OCI-LY7 (cell line): ENCODE measurements at regions not wholly inside any gene's neighbourhood (a gene's known extent, or its start where the extent isn't known, plus 50 kb on each side); places are given as distances from the start of the nearest gene placed in this dataset.

Experiments
- BruUV-seq: library from RNA; stranded (reverse); fragments of 400-500 nt; replicated peaks from 2 replicates; lab custom pipeline; 2021; lab: Mats Ljungman, UMichigan
- CTCF ChIA-PET: fragments of 300-600 bp; sonication (Branson Sonifier 250); formaldehyde crosslinking; loops from one replicate; lab custom pipeline; 2022; ENCODE audit warnings: antibody characterized with exemption; ENCODE audit not compliant: unreplicated experiment; lab: Charles Lee
- POLR2A ChIA-PET: fragments of 300-600 bp; sonication (Branson Sonifier 250); formaldehyde crosslinking; loops from one replicate; lab custom pipeline; 2022; ENCODE audit warnings: antibody characterized with exemption; lab: Charles Lee
- DNase-seq: peaks from one replicate; pipeline ENCODE4 v3.0.0-alpha.2; 2015; ENCODE audit warnings: low spot score
- H2AFZ ChIP-seq: fragments of 200-600 bp; sonication (generic), shearing (Covaris generic); 2 replicates; pipeline ENCODE4 v1.6.1; 2014; ENCODE audit warnings: mild to moderate bottlenecking, antibody characterized with exemption, low read length, moderate library complexity
- H3K27ac ChIP-seq: fragments of 200-600 bp; sonication (generic); 2 replicates; pipeline ENCODE4 v1.5.1; 2014; ENCODE audit warnings: mixed run types, low read depth, mild to moderate bottlenecking, moderate library complexity, low read length, inconsistent platforms; ENCODE audit not compliant: poor library complexity, severe bottlenecking
- H3K36me3 ChIP-seq: fragments of 200-600 bp; sonication (generic); 2 replicates; pipeline ENCODE4 v1.6.1; 2014; ENCODE audit warnings: mild to moderate bottlenecking, antibody characterized with exemption, low read length, moderate library complexity, mixed read lengths; ENCODE audit not compliant: insufficient read depth
- H3K4me1 ChIP-seq: fragments of 200-600 bp; sonication (generic); 2 replicates; pipeline ENCODE4 v1.5.1; 2014; ENCODE audit warnings: mild to moderate bottlenecking, low read length; ENCODE audit not compliant: insufficient read depth, poor library complexity, severe bottlenecking
- H3K4me2 ChIP-seq: fragments of 200-600 bp; sonication (generic); 2 replicates; pipeline ENCODE4 v1.6.1; 2014; ENCODE audit warnings: mild to moderate bottlenecking, low read length
- H3K4me3 ChIP-seq: fragments of 200-600 bp; sonication (generic); 2 replicates; pipeline ENCODE4 v1.5.1; 2014; ENCODE audit warnings: mild to moderate bottlenecking, low read depth, low read length; ENCODE audit not compliant: poor library complexity, severe bottlenecking
- H3K79me2 ChIP-seq: fragments of 200-600 bp; sonication (generic); 2 replicates; pipeline ENCODE4 v1.6.1; 2016; ENCODE audit warnings: low read depth, mild to moderate bottlenecking, low read length, moderate library complexity, mixed read lengths; ENCODE audit not compliant: insufficient read depth
- H3K9me2 ChIP-seq: fragments of 200-600 bp; sonication (generic); 2 replicates; pipeline ENCODE4 v1.6.1; 2016; ENCODE audit warnings: mild to moderate bottlenecking, low read length, mixed read lengths; ENCODE audit not compliant: insufficient read depth
- H3K9me3 ChIP-seq: fragments of 200-600 bp; sonication (generic); 2 replicates; pipeline ENCODE4 v1.6.1; 2014; ENCODE audit warnings: mild to moderate bottlenecking, mixed run types, low read length, mixed read lengths
- H4K20me1 ChIP-seq: fragments of 200-600 bp; sonication (generic); 2 replicates; pipeline ENCODE4 v1.6.1; 2014; ENCODE audit warnings: mild to moderate bottlenecking, antibody characterized with exemption, low read length, moderate library complexity, mixed read lengths; ENCODE audit not compliant: insufficient read depth
- CTCF ChIP-seq: fragments of 200-600 bp; sonication (generic); conservative IDR thresholded peaks from 2 replicates; pipeline ENCODE4 v1.5.1; 2014; ENCODE audit warnings: mild to moderate bottlenecking, antibody characterized with exemption, low read length, moderate library complexity, mixed read lengths
- EZH2phosphoT487 ChIP-seq: fragments of 200-600 bp; sonication (generic); IDR thresholded peaks from 2 replicates; pipeline ENCODE4 v1.6.1; 2018; ENCODE audit warnings: low read depth, borderline replicate concordance, mild to moderate bottlenecking, mixed run types, antibody characterized with exemption, low read length, moderate library complexity, mixed read lengths
- intact Hi-C: fragments of 100-400 bp; cut with micrococcal nuclease; formaldehyde crosslinking; loops from one replicate; pipeline ENCODE4 v1.10.0; 2022; ENCODE audit not compliant: unreplicated experiment

DNA sequence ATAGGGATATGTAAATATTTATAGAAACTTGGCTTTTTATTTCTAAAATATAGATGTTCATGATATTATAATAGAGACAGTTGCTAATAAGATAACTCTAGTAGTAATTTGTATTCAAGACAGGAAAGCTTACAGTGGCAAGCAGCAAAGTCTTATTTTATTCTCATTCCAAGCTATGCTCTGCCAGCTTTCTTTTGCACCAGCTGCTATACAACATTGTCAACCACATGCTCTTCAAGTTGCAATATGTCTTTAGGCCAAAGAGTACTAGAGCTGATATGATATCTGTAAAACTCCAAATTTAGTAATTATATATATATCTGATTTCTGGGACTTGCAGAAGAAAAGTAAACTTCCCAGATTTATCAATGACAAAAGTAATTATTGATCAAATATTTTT lies 350.1 kb downstream of the HGF start:
- ChIA-PET POLR2A (interaction anchor here (0.6 to 0.7 kb wide), 2 partner anchors 186 to 228 kb away, joined by 3 to 4 read pairs; no protein-coding TSS in a partner anchor), CTCF (no interaction called here)
- H3K79me2 ChIP-seq = no peaks in the 10 kb centered on the region
- H2AFZ ChIP-seq = no peak overlapping the region
- H4K20me1 ChIP-seq = no peaks in the 10 kb centered on the region
- no TSS peak for BruUV-seq
- H3K4me2 ChIP-seq = no peak overlapping the region
- no peaks in the 10 kb centered on the region for H3K36me3 ChIP-seq
- no peaks in the 10 kb centered on the region for H3K9me3 ChIP-seq
- no peak for DNase-seq
- TF ChIP-seq CTCF (no peak), EZH2phosphoT487 (no peak)
- intact Hi-C loops = no loop called here
- H3K4me3 ChIP-seq = no peak overlapping the region
- no peak overlapping the region for H3K27ac ChIP-seq
- H3K4me1 ChIP-seq = no peaks in the 10 kb centered on the region
- no peaks in the 10 kb centered on the region for H3K9me2 ChIP-seq

GRCh38 chr7:81416659-81417058 lies 353.2 kb downstream of the HGF start:
- H2AFZ ChIP-seq = no peak overlapping the region
- no peaks in the 10 kb centered on the region for H3K4me1 ChIP-seq
- H3K9me3 ChIP-seq = no peaks in the 10 kb centered on the region
- no peaks in the 10 kb centered on the region for H4K20me1 ChIP-seq
- H3K27ac ChIP-seq = no peak overlapping the region
- POLR2A ChIA-PET = no interaction called here
- no peaks in the 10 kb centered on the region for H3K36me3 ChIP-seq
- BruUV-seq = no TSS peak
- no peak for DNase-seq
- intact Hi-C loops = no loop called here
- H3K4me2 ChIP-seq = no peak overlapping the region
- CTCF ChIA-PET = no interaction called here
- no peak overlapping the region for H3K4me3 ChIP-seq
- H3K79me2 ChIP-seq = no peaks in the 10 kb centered on the region
- TF ChIP-seq EZH2phosphoT487 = no peak
- no peak for TF ChIP-seq CTCF
- H3K9me2 ChIP-seq = no peaks in the 10 kb centered on the region

DNA sequence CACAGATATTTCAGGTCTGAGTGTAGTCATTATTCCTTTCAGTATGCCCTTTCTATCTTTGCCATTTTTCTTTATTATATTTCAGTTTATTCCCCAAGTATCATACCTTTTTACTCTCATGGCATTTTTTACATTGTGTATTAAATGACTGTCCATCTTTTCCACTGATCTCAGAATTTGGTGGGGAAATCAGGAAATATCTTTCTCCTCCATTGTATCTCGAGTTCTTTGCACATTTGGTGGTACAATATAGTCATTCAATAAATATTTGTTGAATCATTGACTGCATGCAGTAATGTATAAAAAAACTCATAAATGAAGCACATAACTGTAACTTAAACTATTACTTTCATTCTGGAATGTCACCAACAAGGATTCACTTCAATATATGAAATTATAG lies 354.7 kb downstream of the HGF start:
- TF ChIP-seq CTCF (no peak), EZH2phosphoT487 (no peak)
- Histone ChIP-seq H3K4me3 (no peak overlapping the region), H3K79me2 (no peaks in the 10 kb centered on the region), H3K27ac (no peak overlapping the region), H3K4me2 (no peak overlapping the region), H4K20me1 (no peaks in the 10 kb centered on the region), H2AFZ (no peak overlapping the region), H3K36me3 (no peaks in the 10 kb centered on the region), H3K9me3 (no peaks in the 10 kb centered on the region), H3K9me2 (no peaks in the 10 kb centered on the region), H3K4me1 (no peaks in the 10 kb centered on the region)
- ChIA-PET POLR2A (no interaction called here), CTCF (no interaction called here)
- no TSS peak for BruUV-seq
- intact Hi-C loops = no loop called here
- no peak for DNase-seq
